ENCODE measurements at regions not wholly inside any gene's neighbourhood (a gene's known extent, or its start where the extent isn't known, plus 50 kb on each side); places are given as distances from the start of the nearest gene placed in this dataset.

DNA sequence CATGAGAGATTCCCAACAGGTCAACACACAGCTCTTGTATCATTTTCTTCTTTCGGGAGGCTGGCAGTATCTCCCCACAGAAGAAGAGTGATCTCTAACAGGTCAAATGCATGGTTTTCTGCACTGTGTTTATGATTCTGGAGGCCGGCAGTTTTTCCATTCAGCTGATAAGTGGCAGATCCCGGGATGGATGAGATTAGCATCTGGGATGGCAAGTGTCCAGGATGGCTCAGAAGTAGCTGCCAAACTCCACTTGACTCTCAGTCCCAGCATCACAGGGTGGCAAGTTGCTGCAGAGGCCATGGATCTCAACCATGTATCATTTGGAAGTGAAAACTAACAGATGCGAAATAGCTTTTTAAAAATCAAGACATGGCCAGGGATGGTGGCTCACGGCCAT lies 97.8 kb upstream of the SLC44A1 start:
- H3K36me3 ChIP-seq: no peaks in the 10 kb centered on the region
- no peak for DNase-seq
- intact Hi-C loops (cut with DNase I; ENCODE audit: low total_unique reads): no loop called here
- peaks cover 0 to 42% (median 7%) of the 10 kb centered on the region in 6 donors for H3K4me1 ChIP-seq
- H3K9me3 ChIP-seq: no peaks in the 10 kb centered on the region
- WGBS, 5 donors: 64 to 81% (median 76%) methylated on average over 5 of the region's 5 CpGs
- no peak overlapping the region for H3K27ac ChIP-seq
- H3K27me3 ChIP-seq (replicated peaks in 1 of 7): no peaks in the 10 kb centered on the region
- no peak for TF ChIP-seq POLR2AphosphoS5 (IDR thresholded peaks at IDR 0.05)
- TF ChIP-seq, protein P1, sequence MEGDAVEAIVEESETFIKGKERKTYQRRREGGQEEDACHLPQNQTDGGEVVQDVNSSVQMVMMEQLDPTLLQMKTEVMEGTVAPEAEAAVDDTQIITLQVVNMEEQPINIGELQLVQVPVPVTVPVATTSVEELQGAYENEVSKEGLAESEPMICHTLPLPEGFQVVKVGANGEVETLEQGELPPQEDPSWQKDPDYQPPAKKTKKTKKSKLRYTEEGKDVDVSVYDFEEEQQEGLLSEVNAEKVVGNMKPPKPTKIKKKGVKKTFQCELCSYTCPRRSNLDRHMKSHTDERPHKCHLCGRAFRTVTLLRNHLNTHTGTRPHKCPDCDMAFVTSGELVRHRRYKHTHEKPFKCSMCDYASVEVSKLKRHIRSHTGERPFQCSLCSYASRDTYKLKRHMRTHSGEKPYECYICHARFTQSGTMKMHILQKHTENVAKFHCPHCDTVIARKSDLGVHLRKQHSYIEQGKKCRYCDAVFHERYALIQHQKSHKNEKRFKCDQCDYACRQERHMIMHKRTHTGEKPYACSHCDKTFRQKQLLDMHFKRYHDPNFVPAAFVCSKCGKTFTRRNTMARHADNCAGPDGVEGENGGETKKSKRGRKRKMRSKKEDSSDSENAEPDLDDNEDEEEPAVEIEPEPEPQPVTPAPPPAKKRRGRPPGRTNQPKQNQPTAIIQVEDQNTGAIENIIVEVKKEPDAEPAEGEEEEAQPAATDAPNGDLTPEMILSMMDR (IDR thresholded peaks at IDR 0.05 in 8 of 11, conservative IDR thresholded peaks at IDR 0.05 in 3 of 11): no peak
- no peak for TF ChIP-seq POLR2A (IDR thresholded peaks at IDR 0.05)
- no peak overlapping the region for H3K4me3 ChIP-seq

GRCh38 chr9:105147110-105147871 lies 97.2 kb upstream of the SLC44A1 start:
- no peaks in the 10 kb centered on the region for H3K36me3 ChIP-seq
- H3K27me3 ChIP-seq (replicated peaks in 1 of 7): no peaks in the 10 kb centered on the region
- peaks cover 0 to 36% (median 7%) of the 10 kb centered on the region in 6 donors for H3K4me1 ChIP-seq
- no peak overlapping the region for H3K4me3 ChIP-seq
- 75 to 91% (median 81%) methylated on average over 4 of the region's 4 CpGs for WGBS, 5 donors
- no peak overlapping the region for H3K27ac ChIP-seq
- DNase-seq: no peak
- TF ChIP-seq POLR2AphosphoS5 (IDR thresholded peaks at IDR 0.05) (no peak), POLR2A (IDR thresholded peaks at IDR 0.05) (no peak)
- TF ChIP-seq, protein P1 (IDR thresholded peaks at IDR 0.05 in 8 of 11, conservative IDR thresholded peaks at IDR 0.05 in 3 of 11): no peak
- no peaks in the 10 kb centered on the region for H3K9me3 ChIP-seq
- intact Hi-C loops (cut with DNase I; ENCODE audit: low total_unique reads): no loop called here

DNA sequence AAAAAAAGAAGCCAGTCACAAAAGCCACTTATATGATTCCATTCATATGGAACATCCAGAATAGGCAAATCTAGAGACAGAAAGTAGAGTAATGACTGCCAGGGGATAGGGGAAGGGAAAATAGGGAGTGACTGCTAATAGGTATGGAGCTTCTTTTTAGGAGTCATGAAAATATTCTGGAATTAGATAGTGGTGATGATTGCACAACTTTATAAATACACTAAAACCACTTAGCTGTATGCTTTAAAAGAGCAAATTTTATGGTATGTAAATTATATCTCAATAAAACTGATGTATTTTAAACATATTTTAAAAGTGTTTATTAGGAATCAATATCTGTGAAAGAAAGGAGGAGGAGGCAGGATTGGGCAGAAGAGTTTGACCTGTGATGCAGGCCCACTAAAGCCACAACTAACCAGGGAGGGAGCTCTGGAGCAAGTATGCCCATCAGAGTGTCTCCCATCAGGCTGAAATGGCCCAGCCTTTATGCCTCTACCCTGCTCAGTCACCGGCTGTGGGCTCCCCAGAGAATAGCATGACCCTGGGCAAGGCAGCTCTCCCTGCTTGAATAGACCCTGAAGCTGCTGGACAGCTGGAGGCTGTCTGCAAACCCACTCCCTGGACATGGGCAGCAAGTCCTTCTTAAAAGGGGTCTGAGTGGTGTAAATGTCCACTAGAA lies 96.0 kb upstream of the SLC44A1 start:
- Histone ChIP-seq H3K27ac (no peak overlapping the region), H3K36me3 (no peaks in the 10 kb centered on the region), H3K9me3 (no peaks in the 10 kb centered on the region), H3K4me3 (no peak overlapping the region), H3K27me3 (replicated peaks in 1 of 7) (no peaks in the 10 kb centered on the region), H3K4me1 (peaks cover 0 to 34% (median 7%) of the 10 kb centered on the region in 6 donors)
- intact Hi-C loops (cut with DNase I; ENCODE audit: low total_unique reads): no loop called here
- 20 to 58% (median 31%) methylated on average over 1 of the region's 1 CpG for WGBS, 5 donors
- DNase-seq: no peak
- TF ChIP-seq, protein P1 (IDR thresholded peaks at IDR 0.05 in 8 of 11, conservative IDR thresholded peaks at IDR 0.05 in 3 of 11): no peak
- TF ChIP-seq POLR2AphosphoS5 (IDR thresholded peaks at IDR 0.05): no peak
- no peak for TF ChIP-seq POLR2A (IDR thresholded peaks at IDR 0.05)
